Thyroid gland (tissue), 4 donors: ENCODE measurements at regions not wholly inside any gene's neighbourhood (a gene's known extent, or its start where the extent isn't known, plus 50 kb on each side); places are given as distances from the start of the nearest gene placed in this dataset.

Source experiments
- CTCF ChIP-seq, 6 experiments: fragments of 200-600 bp in 3 of 6; fragments of 450-650 bp in 3 of 6; sonication (generic) in 3 of 6; IDR thresholded peaks; one replicate each; pipeline ENCODE4 v1.5.1; 2016 to 2019; ENCODE audit warnings: antibody characterized with exemption in 6 of 6, mild to moderate bottlenecking in 2 of 6, inconsistent platforms in 1 of 6, moderate library complexity in 1 of 6
- POLR2A ChIP-seq, 2 donors: fragments of 450-650 bp; IDR thresholded peaks; one replicate each; pipeline ENCODE4 v1.6.1; 2017; ENCODE audit warnings: antibody characterized with exemption in 2 of 2, mild to moderate bottlenecking in 2 of 2, moderate library complexity in 1 of 2

GRCh38 chr20:50406610-50407136 is 103.5 kb upstream of the PTPN1 start:
- TF ChIP-seq POLR2A (IDR thresholded peaks at IDR 0.05) = no peak
- TF ChIP-seq CTCF (IDR thresholded peaks at IDR 0.05) = no peak
